Smooth muscle cell (in vitro differentiated cells): ENCODE measurements at regions not wholly inside any gene's neighbourhood (a gene's known extent, or its start where the extent isn't known, plus 50 kb on each side); places are given as distances from the start of the nearest gene placed in this dataset.

Experiments used
- DNase-seq: peaks from one replicate; lab custom pipeline; 2025; ENCODE audit not compliant: unreplicated experiment; lab: John Stamatoyannopoulos, UW
- H2AFZ ChIP-seq: fragments of 200-600 bp; sonication (generic); 2 replicates; pipeline ENCODE4 v1.6.0; 2016; ENCODE audit warnings: antibody characterized with exemption, low read depth, mild to moderate bottlenecking
- H3F3A ChIP-seq: fragments of 200-600 bp; sonication (generic); 2 replicates; pipeline ENCODE4 v1.6.0; 2017; ENCODE audit warnings: antibody characterized with exemption, low read depth
- H3K27ac ChIP-seq: fragments of 200-600 bp; sonication (generic); 2 replicates; pipeline ENCODE4 v1.5.1; 2016; ENCODE audit warnings: low read depth, mild to moderate bottlenecking
- H3K27me3 ChIP-seq: fragments of 200-600 bp; sonication (generic); 2 replicates; pipeline ENCODE4 v1.6.1; 2016; ENCODE audit warnings: low read depth, mild to moderate bottlenecking
- H3K36me3 ChIP-seq: fragments of 200-600 bp; sonication (generic); 2 replicates; pipeline ENCODE4 v1.5.1; 2016; ENCODE audit warnings: low read depth
- H3K4me1 ChIP-seq: fragments of 200-600 bp; sonication (generic); 2 replicates; pipeline ENCODE4 v1.5.1; 2016; ENCODE audit warnings: low read depth
- H3K4me2 ChIP-seq: fragments of 200-600 bp; sonication (generic); 2 replicates; pipeline ENCODE4 v1.6.0; 2016; ENCODE audit warnings: mild to moderate bottlenecking
- H3K4me3 ChIP-seq: fragments of 200-600 bp; sonication (generic); 2 replicates; pipeline ENCODE4 v1.5.1; 2016; ENCODE audit warnings: mild to moderate bottlenecking
- H3K79me2 ChIP-seq: fragments of 200-600 bp; sonication (generic); 2 replicates; pipeline ENCODE4 v1.6.0; 2016; ENCODE audit warnings: low read depth, mild to moderate bottlenecking
- H3K9ac ChIP-seq: fragments of 200-600 bp; sonication (generic); 2 replicates; pipeline ENCODE4 v1.6.0; 2016; ENCODE audit warnings: low read depth
- H3K9me3 ChIP-seq: fragments of 200-600 bp; sonication (generic); replicated peaks from 2 replicates; pipeline ENCODE4 v1.5.1; 2016; ENCODE audit warnings: low read depth
- H4K20me1 ChIP-seq: fragments of 200-600 bp; sonication (generic); 2 replicates; pipeline ENCODE4 v1.6.0; 2016; ENCODE audit warnings: low read depth
- CTCF ChIP-seq: fragments of 200-600 bp; sonication (generic); IDR thresholded peaks from 2 replicates; pipeline ENCODE4 v1.5.1; 2017; ENCODE audit warnings: borderline replicate concordance, mild to moderate bottlenecking, antibody characterized with exemption; ENCODE audit not compliant: insufficient read depth, poor library complexity, severe bottlenecking
- WGBS: methylation state at CpG from one replicate; pipeline ENCODE4 v1.1.7; 2016; ENCODE audit warnings: low lambda C conversion rate; 5-methylcytosine and 5-hydroxymethylcytosine counted together

DNA sequence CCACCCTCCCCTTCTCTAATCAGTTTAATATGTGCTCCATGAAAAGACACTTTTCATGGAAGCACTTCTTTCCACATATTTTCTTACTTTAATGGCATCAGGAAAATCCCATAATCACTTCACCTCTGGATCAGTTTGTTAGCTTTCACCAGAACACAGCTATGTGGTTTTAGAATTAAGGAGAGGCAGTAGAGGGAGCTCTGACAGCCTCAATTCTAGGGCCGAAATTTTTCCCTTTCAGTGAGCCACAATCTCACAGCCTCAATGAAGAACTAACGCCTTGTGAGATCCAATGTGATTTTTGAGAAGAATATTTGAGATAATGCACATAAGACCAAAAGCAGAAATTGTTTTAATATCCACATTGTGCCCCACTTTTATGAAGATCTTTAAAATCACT, 1494.0 kb upstream of the CDH8 start:
- DNase-seq: no peak
- whole genome bisulfite sequencing: 70% methylated on average over 2 of the region's 2 CpGs

GRCh38 chr16:63527404-63527803, 1491.2 kb upstream of the CDH8 start:
- H3K27me3 ChIP-seq: no peaks in the 10 kb centered on the region
- no peaks in the 10 kb centered on the region for H3K79me2 ChIP-seq
- H4K20me1 ChIP-seq: no peaks in the 10 kb centered on the region
- no peak for TF ChIP-seq CTCF
- no peaks in the 10 kb centered on the region for H3K36me3 ChIP-seq
- no peak overlapping the region for H2AFZ ChIP-seq
- H3K4me1 ChIP-seq: no peaks in the 10 kb centered on the region
- H3K27ac ChIP-seq: no peak overlapping the region
- H3K9ac ChIP-seq: no peak overlapping the region
- no peak for DNase-seq
- 94% methylated on average over 3 of the region's 3 CpGs for WGBS
- H3K9me3 ChIP-seq: no peaks in the 10 kb centered on the region
- no peak overlapping the region for H3K4me2 ChIP-seq
- H3F3A ChIP-seq: no peaks in the 10 kb centered on the region
- H3K4me3 ChIP-seq: no peak overlapping the region

More for the DNA sequence above, 1494.0 kb upstream of the CDH8 start:
- Histone ChIP-seq H3K4me3 (no peak overlapping the region), H4K20me1 (no peaks in the 10 kb centered on the region), H3K36me3 (no peaks in the 10 kb centered on the region), H3K27me3 (no peaks in the 10 kb centered on the region), H3K9ac (no peak overlapping the region), H3K27ac (no peak overlapping the region), H3K9me3 (no peaks in the 10 kb centered on the region), H3K79me2 (no peaks in the 10 kb centered on the region), H2AFZ (no peak overlapping the region), H3K4me2 (no peak overlapping the region), H3K4me1 (no peaks in the 10 kb centered on the region), H3F3A (no peaks in the 10 kb centered on the region)
- peak; percentile 3 for TF ChIP-seq CTCF

DNA sequence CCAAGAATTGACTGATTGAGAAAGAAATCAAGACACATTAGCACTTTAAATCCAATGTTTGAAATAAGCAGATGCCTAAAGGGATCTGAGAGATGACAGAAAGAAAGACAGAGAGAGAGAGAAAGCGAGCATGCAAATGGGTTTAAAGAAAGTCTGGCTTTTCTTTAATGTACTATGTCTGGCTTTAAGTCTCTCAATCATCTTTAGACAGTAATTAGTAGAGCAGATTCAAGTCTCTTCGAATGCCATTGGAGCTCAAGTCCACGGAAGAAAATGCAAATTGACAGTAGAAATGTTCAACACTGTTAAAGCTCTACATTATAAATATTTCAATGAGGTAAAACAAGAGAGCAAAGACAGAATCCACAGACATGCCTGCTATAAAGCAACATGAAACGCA, 1480.2 kb upstream of the CDH8 start:
- H3K9me3 ChIP-seq: no peaks in the 10 kb centered on the region
- no peaks in the 10 kb centered on the region for H3K79me2 ChIP-seq
- DNase-seq: no peak
- H4K20me1 ChIP-seq: no peaks in the 10 kb centered on the region
- no peaks in the 10 kb centered on the region for H3K4me1 ChIP-seq
- no peak overlapping the region for H2AFZ ChIP-seq
- H3K27me3 ChIP-seq: no peaks in the 10 kb centered on the region
- H3K4me2 ChIP-seq: no peak overlapping the region
- H3K9ac ChIP-seq: no peak overlapping the region
- no peaks in the 10 kb centered on the region for H3K36me3 ChIP-seq
- no peak for TF ChIP-seq CTCF
- H3K4me3 ChIP-seq: no peak overlapping the region
- no peaks in the 10 kb centered on the region for H3F3A ChIP-seq
- no peak overlapping the region for H3K27ac ChIP-seq
- WGBS: 77% methylated on average over 4 of the region's 4 CpGs

GRCh38 chr16:63512910-63513309, 1476.7 kb upstream of the CDH8 start:
- H3K36me3 ChIP-seq: no peaks in the 10 kb centered on the region
- no peak overlapping the region for H3K4me2 ChIP-seq
- no peaks in the 10 kb centered on the region for H3F3A ChIP-seq
- no peaks in the 10 kb centered on the region for H3K9me3 ChIP-seq
- 100% methylated on average over 1 of the region's 1 CpG for WGBS
- H3K4me3 ChIP-seq: no peak overlapping the region
- no peaks in the 10 kb centered on the region for H3K4me1 ChIP-seq
- H3K27me3 ChIP-seq: no peaks in the 10 kb centered on the region
- H4K20me1 ChIP-seq: no peaks in the 10 kb centered on the region
- no peak for DNase-seq
- no peak for TF ChIP-seq CTCF
- H3K79me2 ChIP-seq: no peaks in the 10 kb centered on the region
- no peak overlapping the region for H2AFZ ChIP-seq
- no peak overlapping the region for H3K27ac ChIP-seq
- H3K9ac ChIP-seq: no peak overlapping the region
